Neuronal stem cell (in vitro differentiated cells): ENCODE measurements at regions not wholly inside any gene's neighbourhood (a gene's known extent, or its start where the extent isn't known, plus 50 kb on each side); places are given as distances from the start of the nearest gene placed in this dataset.

ENCODE experiments used
- DNase-seq: peaks from one replicate; pipeline ENCODE4 v3.0.0-alpha.2; 2013; ENCODE audit warnings: low spot score
- H2AFZ ChIP-seq: one replicate; pipeline ENCODE4 v1.6.1; 2013; ENCODE audit warnings: mild to moderate bottlenecking, low read length, inconsistent platforms
- H2AK5ac ChIP-seq: 2 replicates; pipeline ENCODE4 v1.6.1; 2013; ENCODE audit warnings: low read depth, mild to moderate bottlenecking, inconsistent platforms, low read length, moderate library complexity, mixed read lengths
- H2BK120ac ChIP-seq: 2 replicates; pipeline ENCODE4 v1.6.1; 2013; ENCODE audit warnings: low read depth, mild to moderate bottlenecking, inconsistent platforms, low read length, moderate library complexity, mixed read lengths
- H2BK12ac ChIP-seq: one replicate; pipeline ENCODE4 v1.6.1; 2013; ENCODE audit warnings: low read length, inconsistent platforms
- H2BK15ac ChIP-seq: 2 replicates; pipeline ENCODE4 v1.6.1; 2013; ENCODE audit warnings: mild to moderate bottlenecking, low read length, inconsistent platforms, mixed read lengths
- H2BK5ac ChIP-seq: one replicate; pipeline ENCODE4 v1.6.1; 2013; ENCODE audit warnings: inconsistent platforms, mild to moderate bottlenecking, low read length, moderate library complexity
- H3K14ac ChIP-seq: one replicate; pipeline ENCODE4 v1.6.1; 2013; ENCODE audit warnings: low read length, inconsistent platforms
- H3K18ac ChIP-seq: 2 replicates; pipeline ENCODE4 v1.6.1; 2013; ENCODE audit warnings: low read length, inconsistent platforms
- H3K23ac ChIP-seq: 2 replicates; pipeline ENCODE4 v1.6.1; 2013; ENCODE audit warnings: low read depth, mild to moderate bottlenecking, mixed read lengths, low read length, inconsistent platforms; ENCODE audit not compliant: poor library complexity
- H3K27ac ChIP-seq: replicated peaks from 3 replicates; pipeline ENCODE4 v1.5.1; 2013; ENCODE audit warnings: low read length, inconsistent platforms
- H3K27me3 ChIP-seq, 3 experiments: 2 replicates each; pipeline ENCODE4 v1.6.1; 2013; ENCODE audit warnings: low read length in 3 of 3, mild to moderate bottlenecking in 2 of 3, inconsistent platforms in 1 of 3, low read depth in 1 of 3, mixed read lengths in 1 of 3, moderate library complexity in 1 of 3; ENCODE audit not compliant: control insufficient read depth in 3 of 3, insufficient read depth in 3 of 3
- H3K36me3 ChIP-seq, 2 donors: replicated peaks in 1 of 2; 2 replicates each; pipeline ENCODE4 v1.6.1; 2013; ENCODE audit warnings: low read length in 2 of 2; ENCODE audit not compliant: control insufficient read depth in 2 of 2, insufficient read depth in 2 of 2
- H3K4ac ChIP-seq: 2 replicates; pipeline ENCODE4 v1.6.1; 2013; ENCODE audit warnings: inconsistent platforms, mild to moderate bottlenecking, low read length, moderate library complexity
- H3K4me1 ChIP-seq, 2 donors: 1 replicate in 1 of 2; 2 replicates in 1 of 2; pipeline ENCODE4 v1.6.1; 2013; ENCODE audit warnings: low read length in 2 of 2, low read depth in 1 of 2; ENCODE audit not compliant: control insufficient read depth in 2 of 2, insufficient read depth in 1 of 2
- H3K4me2 ChIP-seq: one replicate; pipeline ENCODE4 v1.6.1; 2013; ENCODE audit warnings: mild to moderate bottlenecking, low read length, inconsistent platforms; ENCODE audit not compliant: insufficient read depth, poor library complexity, severe bottlenecking
- H3K4me3 ChIP-seq, 2 donors: 2 replicates each; pipeline ENCODE4 v1.5.1; 2013; ENCODE audit warnings: low read length in 2 of 2, mild to moderate bottlenecking in 2 of 2, inconsistent platforms in 1 of 2, moderate library complexity in 1 of 2
- H3K79me1 ChIP-seq: one replicate; pipeline ENCODE4 v1.6.1; 2013; ENCODE audit warnings: low read depth, mild to moderate bottlenecking, inconsistent platforms, low read length, moderate library complexity
- H3K9ac ChIP-seq: one replicate; pipeline ENCODE4 v1.6.1; 2013; ENCODE audit warnings: mild to moderate bottlenecking, low read depth, low read length, inconsistent platforms; ENCODE audit not compliant: poor library complexity
- H3K9me3 ChIP-seq, 2 donors: replicated peaks in 1 of 2; 2 replicates each; pipeline versions ENCODE3 to v1.6.1; 2013; ENCODE audit warnings: low read length in 2 of 2, mild to moderate bottlenecking in 2 of 2, inconsistent platforms in 1 of 2, low read depth in 1 of 2, mixed read lengths in 1 of 2, moderate library complexity in 1 of 2; ENCODE audit not compliant: control insufficient read depth in 2 of 2, insufficient read depth in 1 of 2
- H4K8ac ChIP-seq: one replicate; pipeline ENCODE4 v1.6.1; 2013; ENCODE audit warnings: low read depth, mild to moderate bottlenecking, inconsistent platforms, low read length, moderate library complexity
- H4K91ac ChIP-seq: one replicate; pipeline ENCODE4 v1.6.1; 2013; ENCODE audit warnings: low read length, low read depth, mild to moderate bottlenecking, inconsistent platforms; ENCODE audit not compliant: poor library complexity
- WGBS, 2 donors: extraction: QIAGEN DNeasy Blood & Tissue Kit; methylation state at CpG; one replicate each; pipeline ENCODE4 v1.1.7; 2013; ENCODE audit warnings: missing lambda C conversion rate in 2 of 2, mixed read lengths in 1 of 2; ENCODE audit not compliant: insufficient read length in 2 of 2, insufficient replicate concordance in 1 of 2; ENCODE audit errors: extremely low coverage in 2 of 2; 5-methylcytosine and 5-hydroxymethylcytosine counted together

GRCh38 chr12:25659621-25660020, 106.5 kb upstream of the LMNTD1 start:
- H3K9ac ChIP-seq, result no peak overlapping the region
- H3K4ac ChIP-seq, result no peak overlapping the region
- no peak overlapping the region for H2BK120ac ChIP-seq
- H3K4me3 ChIP-seq, result no peak overlapping the region
- no peak overlapping the region for H2BK15ac ChIP-seq
- H3K4me1 ChIP-seq, result peaks cover 0 to 6% of the 10 kb centered on the region in 2 donors
- no peak overlapping the region for H3K27ac ChIP-seq
- H3K18ac ChIP-seq, result no peak overlapping the region
- H3K4me2 ChIP-seq, result no peak overlapping the region
- H4K91ac ChIP-seq, result no peak overlapping the region
- no peak overlapping the region for H3K23ac ChIP-seq
- H2AK5ac ChIP-seq, result no peak overlapping the region
- H3K36me3 ChIP-seq, result no peaks in the 10 kb centered on the region
- WGBS, 2 donors, result no CpG with 5 or more reads among the region's 2 CpGs
- H2BK5ac ChIP-seq, result no peak overlapping the region
- no peak overlapping the region for H3K14ac ChIP-seq
- H3K9me3 ChIP-seq, result no peaks in the 10 kb centered on the region
- no peak overlapping the region for H2AFZ ChIP-seq
- no peak for DNase-seq
- no peaks in the 10 kb centered on the region for H3K27me3 ChIP-seq
- H3K79me1 ChIP-seq, result no peaks in the 10 kb centered on the region
- no peak overlapping the region for H2BK12ac ChIP-seq
- no peak overlapping the region for H4K8ac ChIP-seq

GRCh38 chr12:25670076-25671055, 117.3 kb upstream of the LMNTD1 start:
- H4K91ac ChIP-seq, result no peak overlapping the region
- no peak overlapping the region for H2BK120ac ChIP-seq
- no peaks in the 10 kb centered on the region for H3K79me1 ChIP-seq
- no peak overlapping the region for H3K4me3 ChIP-seq
- H3K18ac ChIP-seq, result no peak overlapping the region
- H2AK5ac ChIP-seq, result no peak overlapping the region
- no peak overlapping the region for H2BK15ac ChIP-seq
- DNase-seq, result no peak
- no peak overlapping the region for H2BK12ac ChIP-seq
- H4K8ac ChIP-seq, result no peak overlapping the region
- no peaks in the 10 kb centered on the region for H3K9me3 ChIP-seq
- no peaks in the 10 kb centered on the region for H3K36me3 ChIP-seq
- no peak overlapping the region for H3K14ac ChIP-seq
- no peak overlapping the region for H2BK5ac ChIP-seq
- H3K23ac ChIP-seq, result no peak overlapping the region
- no peak overlapping the region for H2AFZ ChIP-seq
- WGBS, 2 donors, result no CpG with 5 or more reads among the region's 5 CpGs
- no peak overlapping the region for H3K4me2 ChIP-seq
- H3K27me3 ChIP-seq, result no peaks in the 10 kb centered on the region
- peaks cover 0 to under 1% of the 10 kb centered on the region in 2 donors for H3K4me1 ChIP-seq
- H3K4ac ChIP-seq, result no peak overlapping the region
- no peak overlapping the region for H3K27ac ChIP-seq
- H3K9ac ChIP-seq, result no peak overlapping the region

GRCh38 chr12:25675808-25676207, 122.7 kb upstream of the LMNTD1 start:
- no peak overlapping the region for H3K14ac ChIP-seq
- H3K27me3 ChIP-seq, result no peaks in the 10 kb centered on the region
- H3K36me3 ChIP-seq, result no peaks in the 10 kb centered on the region
- H3K18ac ChIP-seq, result no peak overlapping the region
- no peak overlapping the region for H4K91ac ChIP-seq
- H3K4ac ChIP-seq, result no peak overlapping the region
- peaks cover 0 to 6% of the 10 kb centered on the region in 2 donors for H3K4me1 ChIP-seq
- no peak overlapping the region for H4K8ac ChIP-seq
- no CpG with 5 or more reads among the region's 2 CpGs for WGBS, 2 donors
- no peak overlapping the region for H2BK5ac ChIP-seq
- H3K4me3 ChIP-seq, result no peak overlapping the region
- H3K9ac ChIP-seq, result no peak overlapping the region
- no peak overlapping the region for H3K27ac ChIP-seq
- H2AFZ ChIP-seq, result no peak overlapping the region
- no peak overlapping the region for H3K23ac ChIP-seq
- H2AK5ac ChIP-seq, result no peak overlapping the region
- H2BK12ac ChIP-seq, result no peak overlapping the region
- no peaks in the 10 kb centered on the region for H3K79me1 ChIP-seq
- no peak for DNase-seq
- no peak overlapping the region for H3K4me2 ChIP-seq
- no peaks in the 10 kb centered on the region for H3K9me3 ChIP-seq
- no peak overlapping the region for H2BK120ac ChIP-seq
- H2BK15ac ChIP-seq, result no peak overlapping the region

- no peak overlapping the region for H3K4me3 ChIP-seq
- H2BK5ac ChIP-seq, result no peak overlapping the region
- H3K4me1 ChIP-seq, result peaks cover 0 to 6% of the 10 kb centered on the region in 2 donors
- no peak overlapping the region for H3K4ac ChIP-seq
- no peak overlapping the region for H3K14ac ChIP-seq
- no CpG with 5 or more reads among the region's 4 CpGs for WGBS, 2 donors
- DNase-seq, result no peak
- no peak overlapping the region for H4K91ac ChIP-seq
- no peak overlapping the region for H2AK5ac ChIP-seq
- H3K9me3 ChIP-seq, result no peaks in the 10 kb centered on the region
- H2BK120ac ChIP-seq, result no peak overlapping the region
- H3K79me1 ChIP-seq, result no peaks in the 10 kb centered on the region
- no peak overlapping the region for H3K23ac ChIP-seq
- H3K18ac ChIP-seq, result no peak overlapping the region
- H3K27me3 ChIP-seq, result no peaks in the 10 kb centered on the region
- no peak overlapping the region for H3K4me2 ChIP-seq
- no peaks in the 10 kb centered on the region for H3K36me3 ChIP-seq
- H3K9ac ChIP-seq, result no peak overlapping the region
- no peak overlapping the region for H2BK15ac ChIP-seq
- H2AFZ ChIP-seq, result no peak overlapping the region
- H3K27ac ChIP-seq, result no peak overlapping the region
- H2BK12ac ChIP-seq, result no peak overlapping the region
- no peak overlapping the region for H4K8ac ChIP-seq
Observed at GRCh38 chr12:25677232-25677937, 124.3 kb upstream of the LMNTD1 start.
